ENCODE measurements at regions not wholly inside any gene's neighbourhood (a gene's known extent, or its start where the extent isn't known, plus 50 kb on each side); places are given as distances from the start of the nearest gene placed in this dataset.

- Histone ChIP-seq H3F3A (ENCODE audit: insufficient read depth, low read length, poor library complexity, severe bottlenecking) (no peaks in the 10 kb centered on the region), H3K27me3 (ENCODE audit: insufficient read depth, low read depth, low read length) (no peaks in the 10 kb centered on the region), H3K79me2 (replicated peaks; ENCODE audit: insufficient read depth, low read length) (no peaks in the 10 kb centered on the region), H3K4me3 (ENCODE audit: low read length) (no peak overlapping the region), H3K4me2 (ENCODE audit: low read length) (no peak overlapping the region), H4K20me1 (ENCODE audit: insufficient read depth) (no peaks in the 10 kb centered on the region), H3K36me3 (ENCODE audit: insufficient read depth, low read length) (no peaks in the 10 kb centered on the region), H3K27ac (ENCODE audit: low read length) (no peak overlapping the region), H3K9me2 (ENCODE audit: insufficient read depth, low read length) (no peaks in the 10 kb centered on the region), H3K9me3 (ENCODE audit: low read length) (no peaks in the 10 kb centered on the region), H3K9ac (ENCODE audit: low read length) (no peak overlapping the region), H2AFZ (ENCODE audit: low read depth, low read length) (no peak overlapping the region)
- TF ChIP-seq TAF1 (IDR thresholded peaks at IDR 0.05; ENCODE audit: low read depth) = no peak
- no peak for TF ChIP-seq EZH2 (IDR thresholded peaks at IDR 0.05; ENCODE audit: borderline replicate concordance, insufficient read depth, low read length, poor library complexity, severe bottlenecking)
- TF ChIP-seq EP300 (conservative IDR thresholded peaks at IDR 0.05; ENCODE audit: poor library complexity, severe bottlenecking) = no peak
- TF ChIP-seq SMC3 (conservative IDR thresholded peaks at IDR 0.05; ENCODE audit: poor library complexity) = no peak
- TF ChIP-seq POLR2AphosphoS5 (IDR thresholded peaks at IDR 0.05) = no peak
Measured at GRCh38 chr6:40205004-40205403, 270.7 kb upstream of the MOCS1 start.

- Histone ChIP-seq H3F3A (ENCODE audit: insufficient read depth, low read length, poor library complexity, severe bottlenecking) (no peaks in the 10 kb centered on the region), H3K27ac (ENCODE audit: low read length) (no peak overlapping the region), H3K9me3 (ENCODE audit: low read length) (no peaks in the 10 kb centered on the region), H3K9me2 (ENCODE audit: insufficient read depth, low read length) (no peaks in the 10 kb centered on the region), H2AFZ (ENCODE audit: low read depth, low read length) (no peak overlapping the region), H3K4me3 (ENCODE audit: low read length) (no peak overlapping the region), H3K4me2 (ENCODE audit: low read length) (no peak overlapping the region), H3K36me3 (ENCODE audit: insufficient read depth, low read length) (no peaks in the 10 kb centered on the region), H4K20me1 (ENCODE audit: insufficient read depth) (no peaks in the 10 kb centered on the region), H3K9ac (ENCODE audit: low read length) (no peak overlapping the region), H3K27me3 (ENCODE audit: insufficient read depth, low read depth, low read length) (no peaks in the 10 kb centered on the region), H3K79me2 (replicated peaks; ENCODE audit: insufficient read depth, low read length) (no peaks in the 10 kb centered on the region)
- no peak for TF ChIP-seq REST (IDR thresholded peaks at IDR 0.05; ENCODE audit: borderline replicate concordance)
- no peak for TF ChIP-seq SMC3 (conservative IDR thresholded peaks at IDR 0.05; ENCODE audit: poor library complexity)
- no peak for TF ChIP-seq POLR2AphosphoS5 (IDR thresholded peaks at IDR 0.05)
- TF ChIP-seq EP300 (conservative IDR thresholded peaks at IDR 0.05; ENCODE audit: poor library complexity, severe bottlenecking) = no peak
- TF ChIP-seq CTCF (IDR thresholded peaks at IDR 0.05; ENCODE audit: poor library complexity, severe bottlenecking) = no peak
- no peak for TF ChIP-seq EZH2 (IDR thresholded peaks at IDR 0.05; ENCODE audit: borderline replicate concordance, insufficient read depth, low read length, poor library complexity, severe bottlenecking)
- no peak for TF ChIP-seq RAD21 (conservative IDR thresholded peaks at IDR 0.05)
- TF ChIP-seq TAF1 (IDR thresholded peaks at IDR 0.05; ENCODE audit: low read depth) = no peak
- TF ChIP-seq MXI1 (conservative IDR thresholded peaks at IDR 0.05; ENCODE audit: poor library complexity, severe bottlenecking) = no peak
Measured at GRCh38 chr6:40197371-40197770, 263.1 kb upstream of the MOCS1 start.

Measured in neural cell (in vitro differentiated cells).